ENCODE measurements at regions not wholly inside any gene's neighbourhood (a gene's known extent, or its start where the extent isn't known, plus 50 kb on each side); places are given as distances from the start of the nearest gene placed in this dataset.

- no peak for TF ChIP-seq CTCF (IDR thresholded peaks at IDR 0.05)
- no peaks in the 10 kb centered on the region for H3K4me1 Mint-ChIP-seq (ENCODE audit: unreplicated experiment)
Observed at GRCh38 chr16:79972053-79972704, 371.6 kb upstream of the MAF start.

GRCh38 chr16:79971237-79971572 is 370.7 kb upstream of the MAF start:
- no peak for TF ChIP-seq CTCF (IDR thresholded peaks at IDR 0.05)
- Mint-ChIP-seq H3K36me3 (ENCODE audit: unreplicated experiment) (no peaks in the 10 kb centered on the region), H3K9me3 (ENCODE audit: unreplicated experiment) (no peaks in the 10 kb centered on the region), H3K4me1 (ENCODE audit: unreplicated experiment) (no peaks in the 10 kb centered on the region), H3K27ac (ENCODE audit: unreplicated experiment) (no peak overlapping the region), H3K27me3 (ENCODE audit: unreplicated experiment) (no peaks in the 10 kb centered on the region), H3K4me3 (ENCODE audit: unreplicated experiment) (no peak overlapping the region)
- no peak for DNase-seq (ENCODE audit: extremely low spot score, unreplicated experiment)

More at GRCh38 chr16:79972053-79972704, 371.6 kb upstream of the MAF start:
- H3K9me3 Mint-ChIP-seq (ENCODE audit: unreplicated experiment), result no peaks in the 10 kb centered on the region
- DNase-seq (ENCODE audit: extremely low spot score, unreplicated experiment), result no peak
- H3K27ac Mint-ChIP-seq (ENCODE audit: unreplicated experiment), result no peak overlapping the region
- H3K27me3 Mint-ChIP-seq (ENCODE audit: unreplicated experiment), result peaks cover 7% of the 10 kb centered on the region
- H3K4me3 Mint-ChIP-seq (ENCODE audit: unreplicated experiment), result no peak overlapping the region
- no peaks in the 10 kb centered on the region for H3K36me3 Mint-ChIP-seq (ENCODE audit: unreplicated experiment)

- TF ChIP-seq CTCF (IDR thresholded peaks at IDR 0.05), result no peak
- H3K36me3 Mint-ChIP-seq (ENCODE audit: unreplicated experiment), result no peaks in the 10 kb centered on the region
- H3K27me3 Mint-ChIP-seq (ENCODE audit: unreplicated experiment), result no peaks in the 10 kb centered on the region
- H3K4me3 Mint-ChIP-seq (ENCODE audit: unreplicated experiment), result no peak overlapping the region
- no peak overlapping the region for H3K27ac Mint-ChIP-seq (ENCODE audit: unreplicated experiment)
- no peaks in the 10 kb centered on the region for H3K4me1 Mint-ChIP-seq (ENCODE audit: unreplicated experiment)
- no peak for DNase-seq (ENCODE audit: extremely low spot score, unreplicated experiment)
- no peaks in the 10 kb centered on the region for H3K9me3 Mint-ChIP-seq (ENCODE audit: unreplicated experiment)
Observed at GRCh38 chr16:79970551-79971236, 370.2 kb upstream of the MAF start.

- Mint-ChIP-seq H3K36me3 (ENCODE audit: unreplicated experiment) (no peaks in the 10 kb centered on the region), H3K4me3 (ENCODE audit: unreplicated experiment) (no peak overlapping the region), H3K27me3 (ENCODE audit: unreplicated experiment) (no peaks in the 10 kb centered on the region), H3K27ac (ENCODE audit: unreplicated experiment) (no peak overlapping the region), H3K9me3 (ENCODE audit: unreplicated experiment) (no peaks in the 10 kb centered on the region), H3K4me1 (ENCODE audit: unreplicated experiment) (no peaks in the 10 kb centered on the region)
- no peak for TF ChIP-seq CTCF (IDR thresholded peaks at IDR 0.05)
- DNase-seq (ENCODE audit: extremely low spot score, unreplicated experiment), result no peak
Observed at GRCh38 chr16:79970087-79970486, 369.6 kb upstream of the MAF start.

GRCh38 chr16:79969458-79969857 is 368.9 kb upstream of the MAF start:
- no peak for TF ChIP-seq CTCF (IDR thresholded peaks at IDR 0.05)
- H3K9me3 Mint-ChIP-seq (ENCODE audit: unreplicated experiment), result no peaks in the 10 kb centered on the region
- H3K4me1 Mint-ChIP-seq (ENCODE audit: unreplicated experiment), result no peaks in the 10 kb centered on the region
- no peaks in the 10 kb centered on the region for H3K27me3 Mint-ChIP-seq (ENCODE audit: unreplicated experiment)
- no peak overlapping the region for H3K4me3 Mint-ChIP-seq (ENCODE audit: unreplicated experiment)
- H3K36me3 Mint-ChIP-seq (ENCODE audit: unreplicated experiment), result no peaks in the 10 kb centered on the region
- no peak overlapping the region for H3K27ac Mint-ChIP-seq (ENCODE audit: unreplicated experiment)
- no peak for DNase-seq (ENCODE audit: extremely low spot score, unreplicated experiment)

All from osteocyte (in vitro differentiated cells).